Stomach (tissue), 8 donors: ENCODE measurements at regions not wholly inside any gene's neighbourhood (a gene's known extent, or its start where the extent isn't known, plus 50 kb on each side); places are given as distances from the start of the nearest gene placed in this dataset.

Source experiments
- DNase-seq, 2 donors: peaks; one replicate each; pipeline versions ENCODE4 v3.0.0 to v3.0.0-alpha.2; 2013 to 2019
- H3K27ac ChIP-seq, 5 donors: fragments of 200-600 bp in 4 of 5; sonication (generic) in 4 of 5; one replicate each; pipeline ENCODE4 v1.5.1; 2013 to 2019; ENCODE audit warnings: mild to moderate bottlenecking in 1 of 5, moderate library complexity in 1 of 5
- H3K27me3 ChIP-seq, 3 donors: fragments of 200-600 bp; sonication (generic); one replicate each; pipeline ENCODE4 v1.5.1; 2017 to 2019; ENCODE audit warnings: mixed run types in 1 of 3
- H3K36me3 ChIP-seq, 4 donors: fragments of 200-600 bp; sonication (generic); 1 replicate in 3 of 4; 2 replicates in 1 of 4; pipeline ENCODE4 v1.5.1; 2016 to 2019
- H3K4me1 ChIP-seq, 4 donors: fragments of 200-600 bp; sonication (generic); one replicate each; pipeline ENCODE4 v1.5.1; 2016 to 2019
- H3K4me3 ChIP-seq, 4 donors: fragments of 200-600 bp; sonication (generic) in 3 of 4; one replicate each; pipeline ENCODE4 v1.5.1; 2016 to 2019; ENCODE audit warnings: mild to moderate bottlenecking in 1 of 4
- H3K9me3 ChIP-seq, 4 donors: fragments of 200-600 bp; sonication (generic); one replicate each; pipeline ENCODE4 v1.5.1; 2016 to 2019
- CTCF ChIP-seq, 7 experiments: fragments of 450-650 bp in 4 of 7; fragments of 200-600 bp in 3 of 7; sonication (generic) in 3 of 7; IDR thresholded peaks; one replicate each; pipeline ENCODE4 v1.5.1; 2016 to 2019; ENCODE audit warnings: antibody characterized with exemption in 7 of 7, control low read depth in 2 of 7, mild to moderate bottlenecking in 1 of 7
- EP300 ChIP-seq: sonication (generic); formaldehyde crosslinking; IDR thresholded peaks from one replicate; pipeline ENCODE4 v1.6.1; 2017; ENCODE audit warnings: antibody characterized with exemption
- POLR2A ChIP-seq, 4 donors: fragments of 450-650 bp; IDR thresholded peaks; one replicate each; pipeline ENCODE4 v1.6.1; 2016; ENCODE audit warnings: antibody characterized with exemption in 4 of 4, control low read depth in 2 of 4, mild to moderate bottlenecking in 1 of 4, moderate library complexity in 1 of 4
- POLR2AphosphoS5 ChIP-seq, 3 donors: sonication (generic); formaldehyde crosslinking; IDR thresholded peaks; one replicate each; pipeline ENCODE4 v1.6.1; 2016; ENCODE audit warnings: antibody characterized with exemption in 3 of 3
- WGBS, 5 donors: extraction: QIAGEN DNeasy Blood & Tissue Kit in 3 of 5; methylation state at CpG; one replicate each; pipeline versions ENCODE4 v1.1.5 to v1.1.7; 2013 to 2018; 5-methylcytosine and 5-hydroxymethylcytosine counted together
- intact Hi-C: fragments of 100-400 bp; cut with DNase I; formaldehyde crosslinking; loops from one replicate; pipeline ENCODE4 v1.15.1; 2023; ENCODE audit warnings: low total_unique reads
- donor health status: healthy with polysubstance abuse.
- donor health status: Bipolar disorder and iron deficiency.
- donor health status: healthy.

- peaks cover 0 to 74% (median 15%) of the 10 kb centered on the region in 3 donors for H3K27me3 ChIP-seq
- 67 to 76% (median 72%) methylated on average over 15 of the region's 15 CpGs for WGBS, 5 donors
- H3K9me3 ChIP-seq: no peaks in the 10 kb centered on the region
- intact Hi-C loops: no loop called here
- H3K27ac ChIP-seq: no peak overlapping the region
- DNase-seq: no peak
- H3K4me3 ChIP-seq: no peak overlapping the region
- no peaks in the 10 kb centered on the region for H3K4me1 ChIP-seq
- H3K36me3 ChIP-seq: no peaks in the 10 kb centered on the region
- TF ChIP-seq CTCF (IDR thresholded peaks at IDR 0.05) (no peak), POLR2AphosphoS5 (IDR thresholded peaks at IDR 0.05) (no peak), EP300 (no peak), POLR2A (IDR thresholded peaks at IDR 0.05) (no peak)
These were observed 135.1 kb downstream of the MRM1 start for GRCh38 chr17:36736201-36737156.

- Histone ChIP-seq H3K4me3 (no peak overlapping the region), H3K27me3 (peaks cover 0 to 53% (median 16%) of the 10 kb centered on the region in 3 donors), H3K27ac (no peak overlapping the region), H3K4me1 (no peaks in the 10 kb centered on the region), H3K36me3 (no peaks in the 10 kb centered on the region), H3K9me3 (no peaks in the 10 kb centered on the region)
- intact Hi-C loops: no loop called here
- 80 to 92% (median 87%) methylated on average over 6 of the region's 6 CpGs for WGBS, 5 donors
- no peak for DNase-seq
- TF ChIP-seq CTCF (IDR thresholded peaks at IDR 0.05) (no peak), POLR2AphosphoS5 (IDR thresholded peaks at IDR 0.05) (no peak), EP300 (no peak), POLR2A (IDR thresholded peaks at IDR 0.05) (no peak)
These were observed 137.8 kb downstream of the MRM1 start for GRCh38 chr17:36739208-36739607.

GRCh38 chr17:36740157-36740556 lies 138.8 kb downstream of the MRM1 start:
- Histone ChIP-seq H3K4me1 (no peaks in the 10 kb centered on the region), H3K27ac (no peak overlapping the region), H3K36me3 (no peaks in the 10 kb centered on the region), H3K27me3 (peaks cover 0 to 53% (median 16%) of the 10 kb centered on the region in 3 donors), H3K4me3 (no peak overlapping the region), H3K9me3 (no peaks in the 10 kb centered on the region)
- no peak for TF ChIP-seq POLR2AphosphoS5 (IDR thresholded peaks at IDR 0.05)
- no peak for TF ChIP-seq CTCF (IDR thresholded peaks at IDR 0.05)
- TF ChIP-seq POLR2A (IDR thresholded peaks at IDR 0.05): no peak
- TF ChIP-seq EP300: no peak
- 65 to 82% (median 79%) methylated on average over 8 of the region's 8 CpGs for WGBS, 5 donors
- intact Hi-C loops: no loop called here
- DNase-seq: no peak

- H3K36me3 ChIP-seq: no peaks in the 10 kb centered on the region
- TF ChIP-seq POLR2A (IDR thresholded peaks at IDR 0.05): no peak
- no peak for TF ChIP-seq POLR2AphosphoS5 (IDR thresholded peaks at IDR 0.05)
- TF ChIP-seq EP300: no peak
- no peak for TF ChIP-seq CTCF (IDR thresholded peaks at IDR 0.05)
- WGBS, 5 donors: 81 to 92% (median 89%) methylated on average over 6 of the region's 6 CpGs
- no peaks in the 10 kb centered on the region for H3K4me1 ChIP-seq
- peaks cover 0 to 41% (median 11%) of the 10 kb centered on the region in 3 donors for H3K27me3 ChIP-seq
- no peak overlapping the region for H3K27ac ChIP-seq
- no peak overlapping the region for H3K4me3 ChIP-seq
- no peaks in the 10 kb centered on the region for H3K9me3 ChIP-seq
- intact Hi-C loops: no loop called here
- no peak for DNase-seq
These were observed 139.9 kb downstream of the MRM1 start for GRCh38 chr17:36741019-36741902.
